Activated naive CD4-positive, alpha-beta T cell treated with Interleukin-2 at 50 U/mL for 16 hours (primary cell): ENCODE measurements at regions not wholly inside any gene's neighbourhood (a gene's known extent, or its start where the extent isn't known, plus 50 kb on each side); places are given as distances from the start of the nearest gene placed in this dataset.
"Not testable (repeated sequence)": the region's sequence is repeated elsewhere in the genome, so short reads cannot be mapped to it uniquely, and the experiment has no call there.

Source experiments
- DNase-seq: peaks from one replicate; pipeline ENCODE4 v3.0.0-alpha.2; 2020

DNA sequence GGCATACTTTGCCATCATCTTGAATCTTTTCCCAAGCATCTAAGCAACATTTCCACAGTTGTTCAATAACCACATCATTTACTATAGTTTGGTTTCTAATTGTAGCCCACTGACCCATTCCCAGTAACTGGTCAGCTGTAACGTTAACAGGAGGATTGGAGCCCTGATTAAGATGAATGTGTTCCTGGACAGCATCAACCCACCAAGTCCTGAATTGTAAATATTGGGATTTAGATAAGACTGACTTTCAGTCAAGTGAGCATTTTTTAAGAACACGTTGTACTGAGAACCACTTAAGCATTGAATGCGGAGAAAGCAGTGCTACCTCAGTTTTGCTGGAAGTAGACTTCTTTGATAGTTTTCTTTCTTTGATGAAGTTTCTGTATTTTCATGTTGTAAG lies 53.3 kb upstream of the ARL4D start:
- DNase-seq = not testable (repeated sequence)

DNA sequence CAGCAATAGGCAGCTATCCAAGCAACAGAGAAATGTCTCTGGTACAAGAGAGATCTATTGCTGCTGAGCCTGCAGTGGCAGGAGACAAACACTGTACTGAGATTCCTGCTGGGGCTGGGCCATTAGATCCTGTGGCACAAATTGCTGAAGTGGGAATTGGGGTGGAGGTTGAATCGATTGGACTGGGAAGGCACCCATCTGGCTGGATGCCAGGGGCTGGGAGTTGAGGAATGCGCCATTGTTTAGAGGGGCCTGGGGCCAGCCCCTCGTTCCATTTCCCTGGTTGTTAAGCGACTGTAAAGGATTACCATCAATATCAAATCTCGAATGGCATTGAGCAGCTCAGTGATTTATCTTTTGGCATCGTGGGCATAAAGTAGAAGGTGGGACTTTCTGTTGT lies 54.1 kb upstream of the ARL4D start:
- DNase-seq = no peak

DNA sequence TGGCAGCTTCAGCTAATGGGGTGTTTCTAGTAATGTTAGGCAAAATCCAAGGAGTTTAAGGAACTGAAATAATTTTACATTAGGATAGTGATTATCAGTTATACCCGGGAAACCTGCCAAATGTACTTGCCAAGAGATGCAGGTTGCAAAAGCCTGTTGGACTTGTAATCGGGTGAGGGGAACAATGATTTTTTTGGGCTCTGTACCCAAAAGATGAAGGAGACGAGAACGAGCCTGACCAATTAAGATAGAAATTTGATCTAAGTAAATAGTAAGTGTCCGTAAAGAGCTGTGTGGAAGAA lies 56.3 kb upstream of the ARL4D start:
- no peak for DNase-seq

DNA sequence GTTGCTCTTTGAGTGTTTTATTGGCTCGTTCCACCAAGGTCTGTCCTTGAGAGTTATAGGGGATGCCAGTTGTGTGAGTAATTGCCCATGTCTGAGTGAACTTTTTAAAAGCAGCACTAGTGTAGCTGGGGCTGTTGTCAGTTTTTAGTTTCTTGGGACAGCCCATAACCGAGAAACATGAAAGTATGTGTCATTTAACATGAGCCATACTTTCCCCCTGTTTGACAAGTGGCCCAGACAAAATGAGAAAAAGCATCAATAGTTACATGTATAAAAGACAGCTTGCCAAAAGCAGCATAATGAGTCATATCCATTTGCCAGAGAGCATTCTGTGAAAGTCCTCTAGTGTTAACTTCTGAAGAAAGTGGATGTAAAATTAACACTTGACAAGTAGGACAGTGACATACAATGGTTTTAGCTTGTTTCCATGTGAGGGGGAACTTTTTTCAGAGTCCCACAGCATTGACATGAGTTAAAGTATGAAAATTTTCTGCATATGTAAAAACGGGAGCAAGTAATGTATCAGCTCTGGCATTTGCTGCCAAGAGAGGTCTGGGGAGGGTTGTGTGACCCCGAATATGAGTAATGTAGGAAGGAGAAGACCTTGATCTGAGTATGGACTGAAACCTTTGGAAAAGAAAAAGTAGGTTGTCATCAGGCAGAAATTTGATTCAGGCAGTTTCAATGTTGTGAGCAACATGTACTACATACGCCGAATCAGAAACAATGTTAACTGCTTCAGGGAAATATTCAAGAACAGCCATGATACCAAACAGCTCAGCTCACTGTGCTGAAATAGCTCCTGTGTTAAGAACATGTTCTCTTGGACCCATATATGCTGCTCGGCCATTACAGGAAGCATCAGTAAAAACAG lies 56.8 kb upstream of the ARL4D start:
- DNase-seq = no peak

DNA sequence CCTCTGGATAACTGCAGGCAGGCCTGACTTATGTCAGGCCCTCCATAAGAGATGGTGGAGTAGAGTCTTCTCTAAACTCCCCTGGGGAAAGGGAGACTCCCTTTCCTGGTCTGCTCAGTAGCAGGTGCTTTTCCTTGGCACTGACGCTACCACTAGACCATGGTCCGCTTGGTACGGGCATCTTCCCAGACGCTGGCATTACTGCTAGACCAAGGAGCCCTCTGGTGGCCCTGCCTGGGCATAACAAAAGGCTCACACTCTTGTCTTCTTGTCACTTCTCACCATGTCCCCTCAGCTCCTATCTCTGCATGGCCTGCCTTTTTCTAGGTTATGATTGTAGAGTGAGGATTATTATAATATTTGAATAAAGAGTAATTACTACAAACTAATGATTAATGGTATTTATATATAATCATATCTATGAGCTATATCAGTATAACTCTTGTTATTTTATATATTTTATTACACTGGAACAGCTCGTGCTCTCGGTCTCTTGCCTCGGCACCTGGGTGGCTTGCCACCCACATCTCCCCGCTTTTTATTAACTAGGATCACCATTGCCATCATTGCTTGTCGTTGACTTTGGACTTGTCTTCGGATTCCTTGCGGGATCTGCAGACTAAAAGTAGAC lies 59.8 kb upstream of the ARL4D start:
- DNase-seq = peak; percentile 70

DNA sequence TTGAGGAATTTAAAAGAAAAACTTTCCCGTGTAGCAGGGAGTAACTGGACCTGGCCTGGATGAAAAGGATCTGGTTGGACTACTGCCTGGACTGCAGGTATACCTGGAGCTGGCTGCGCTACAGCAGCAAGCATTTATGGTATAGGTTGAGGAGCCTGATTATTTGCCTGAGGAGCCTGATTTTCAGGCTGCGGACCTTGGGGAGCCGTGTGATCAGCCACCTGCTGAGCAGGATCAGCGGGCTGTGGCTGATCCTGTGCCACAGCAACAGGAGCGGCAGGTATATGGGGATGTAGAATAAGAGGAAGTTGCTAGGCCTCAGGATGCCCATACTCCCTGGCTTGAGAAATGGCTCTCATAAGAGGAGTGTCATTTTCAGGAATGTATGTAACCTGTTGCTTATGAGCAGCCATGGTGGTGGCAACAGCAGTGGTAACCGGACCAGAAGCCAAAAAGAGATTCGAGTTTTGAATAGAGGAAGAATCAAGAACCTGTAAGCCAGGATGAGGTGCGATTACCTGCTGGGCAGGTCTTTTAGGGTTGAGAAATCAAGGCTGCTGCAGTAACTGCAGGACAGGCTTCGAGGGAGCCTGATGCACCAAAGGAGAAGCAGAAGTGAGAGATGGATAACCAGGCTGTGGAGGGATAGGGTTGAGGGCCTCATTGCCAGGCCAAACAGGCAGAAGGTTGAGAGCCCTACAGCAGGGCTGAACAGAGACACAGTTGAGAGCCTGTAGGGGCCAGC lies 60.9 kb upstream of the ARL4D start:
- DNase-seq = no peak

DNA sequence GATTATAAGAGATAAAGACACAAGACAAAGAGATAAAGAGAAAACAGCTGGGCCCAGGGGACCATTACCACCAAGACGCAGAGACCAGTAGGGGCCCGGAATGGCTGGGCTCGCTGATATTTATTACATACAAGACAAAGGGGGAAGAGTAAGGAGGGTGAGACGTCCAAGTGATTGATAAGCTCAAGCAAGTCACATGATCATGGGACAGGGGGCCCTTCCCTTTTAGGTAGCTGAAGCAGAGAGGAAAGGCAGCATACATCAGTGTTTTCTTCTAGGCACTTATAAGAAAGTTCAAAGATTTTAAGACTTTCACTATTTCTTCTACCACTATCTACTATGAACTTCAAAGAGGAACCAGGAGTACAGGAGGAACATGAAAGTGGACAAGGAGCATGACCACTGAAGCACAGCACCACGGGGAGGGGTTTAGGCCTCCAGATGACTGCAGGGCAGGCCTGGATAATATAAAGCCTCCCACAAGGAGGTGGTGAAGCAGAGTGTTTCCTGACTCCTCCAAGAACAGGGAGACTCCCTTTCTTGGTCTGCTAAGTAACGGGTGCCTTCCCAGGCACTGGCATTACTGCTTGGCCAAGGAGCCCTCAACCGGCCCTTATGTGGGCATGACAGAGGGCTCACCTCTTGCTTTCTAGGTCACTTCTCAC lies 63.9 kb upstream of the ARL4D start:
- no peak for DNase-seq

DNA sequence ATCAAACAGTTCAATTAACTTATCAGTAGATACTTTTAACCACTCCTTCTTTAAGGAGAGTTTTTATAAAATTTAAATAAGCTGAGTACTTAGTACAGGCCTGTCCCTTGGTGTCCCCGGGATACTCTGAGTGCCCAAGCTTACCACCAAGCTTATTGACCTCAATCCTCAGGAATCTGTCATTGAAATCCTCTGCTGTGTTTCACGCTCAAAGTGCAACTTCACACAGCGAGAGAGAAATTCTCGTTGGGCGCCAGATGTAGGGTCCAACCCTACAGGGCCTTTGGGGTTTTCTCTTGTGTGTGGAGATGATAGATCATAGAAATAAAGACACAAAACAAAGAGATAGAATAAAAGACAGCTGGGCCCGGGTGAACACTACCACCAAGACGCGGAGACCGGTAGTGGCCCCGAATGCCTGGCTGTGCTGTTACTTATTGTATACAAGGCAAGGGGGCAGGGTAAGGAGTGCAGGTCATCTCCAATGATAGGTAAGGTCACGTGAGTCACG lies 65.3 kb upstream of the ARL4D start:
- DNase-seq = no peak

DNA sequence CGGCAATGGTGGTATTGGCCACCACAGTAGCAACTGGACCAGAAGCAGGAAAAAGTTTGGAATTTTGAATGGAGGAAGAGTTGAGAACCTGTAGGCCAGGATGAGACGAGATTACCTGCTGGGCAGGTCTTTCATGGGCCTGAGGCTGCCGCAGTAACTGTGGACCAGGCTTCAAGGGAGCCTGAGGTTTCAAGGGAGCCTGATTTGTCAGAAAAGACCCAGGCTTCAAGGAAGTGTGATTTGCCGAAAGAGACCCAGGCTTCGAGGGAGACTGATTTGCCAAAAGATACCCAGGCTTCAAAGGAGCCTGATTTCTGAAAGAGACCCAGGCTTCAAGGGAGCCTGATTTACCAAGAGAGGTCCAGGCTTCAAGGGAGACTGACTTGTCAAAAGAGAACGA lies 66.6 kb upstream of the ARL4D start:
- no peak for DNase-seq

DNA sequence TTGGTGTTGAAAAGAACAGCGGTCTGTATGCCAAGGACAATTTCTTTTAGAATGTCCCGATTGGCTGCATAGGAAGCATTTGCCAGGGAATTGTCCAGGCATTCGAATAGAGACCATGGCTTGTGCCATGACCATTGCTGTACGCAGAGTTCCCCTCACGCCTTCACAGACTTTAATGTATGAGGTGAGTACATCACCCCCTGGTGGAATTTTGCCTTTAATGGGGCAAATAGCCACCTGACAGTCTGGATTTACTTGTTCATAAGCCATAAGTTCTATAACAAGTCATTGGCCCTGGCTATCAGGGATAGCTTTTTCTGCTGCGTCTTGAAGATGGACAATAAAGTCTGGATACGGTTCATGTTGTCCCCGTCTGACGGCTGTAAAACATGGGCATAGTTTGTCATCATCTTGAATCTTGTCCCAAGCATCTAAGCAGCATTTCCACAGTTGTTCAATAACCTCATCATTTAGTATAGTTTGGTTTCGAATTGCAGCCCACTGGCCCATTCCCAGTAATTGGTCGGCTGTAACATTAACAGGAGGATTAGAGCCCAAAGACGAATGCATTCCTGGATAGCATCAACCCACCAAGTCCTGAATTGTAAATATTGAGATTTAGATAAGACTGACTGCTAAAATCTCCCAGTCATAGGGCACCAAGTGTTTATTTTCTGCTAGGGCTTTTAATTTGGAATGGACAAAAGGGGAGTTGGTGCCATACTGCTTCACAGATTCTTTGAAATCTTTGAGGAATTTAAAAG lies 67.7 kb upstream of the ARL4D start:
- DNase-seq = no peak

DNA sequence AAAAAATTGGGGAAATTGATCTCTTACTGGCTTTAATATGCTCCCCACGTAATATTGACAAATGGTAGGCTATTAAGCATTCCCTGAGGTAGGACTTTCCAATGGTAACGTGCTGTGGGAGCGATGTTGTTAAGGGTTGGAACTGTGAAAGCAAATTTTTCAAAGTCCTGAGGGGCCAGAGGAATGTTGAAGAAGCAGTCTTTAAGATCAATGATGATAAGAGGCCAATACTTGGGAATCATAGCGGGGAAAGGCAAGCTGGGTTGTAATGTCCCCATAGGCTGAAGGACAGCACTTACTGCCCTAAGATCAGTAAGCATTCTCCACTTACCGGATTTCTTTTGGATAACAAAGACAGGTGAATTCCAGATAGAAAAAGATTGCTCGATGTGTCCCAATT lies 69.6 kb upstream of the ARL4D start:
- no peak for DNase-seq

DNA sequence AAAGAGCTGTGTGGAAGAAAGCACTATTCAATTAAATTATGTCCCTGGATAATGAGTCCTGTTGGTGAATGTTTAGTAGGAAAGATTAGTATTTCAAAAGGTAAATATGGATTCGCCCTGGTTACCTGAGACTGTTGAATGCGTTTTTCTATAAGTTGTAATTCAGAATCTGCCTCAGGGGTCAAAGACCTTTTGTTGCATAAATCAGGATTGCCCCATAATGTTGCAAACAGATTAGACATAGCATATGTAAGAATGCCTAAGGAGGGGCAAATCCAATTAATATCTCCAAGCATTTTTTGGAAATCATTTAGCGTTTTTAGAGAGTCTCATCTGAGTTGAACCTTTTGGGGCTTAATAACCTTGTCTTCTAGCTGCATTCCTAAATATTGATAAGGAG lies 70.1 kb upstream of the ARL4D start:
- no peak for DNase-seq

DNA sequence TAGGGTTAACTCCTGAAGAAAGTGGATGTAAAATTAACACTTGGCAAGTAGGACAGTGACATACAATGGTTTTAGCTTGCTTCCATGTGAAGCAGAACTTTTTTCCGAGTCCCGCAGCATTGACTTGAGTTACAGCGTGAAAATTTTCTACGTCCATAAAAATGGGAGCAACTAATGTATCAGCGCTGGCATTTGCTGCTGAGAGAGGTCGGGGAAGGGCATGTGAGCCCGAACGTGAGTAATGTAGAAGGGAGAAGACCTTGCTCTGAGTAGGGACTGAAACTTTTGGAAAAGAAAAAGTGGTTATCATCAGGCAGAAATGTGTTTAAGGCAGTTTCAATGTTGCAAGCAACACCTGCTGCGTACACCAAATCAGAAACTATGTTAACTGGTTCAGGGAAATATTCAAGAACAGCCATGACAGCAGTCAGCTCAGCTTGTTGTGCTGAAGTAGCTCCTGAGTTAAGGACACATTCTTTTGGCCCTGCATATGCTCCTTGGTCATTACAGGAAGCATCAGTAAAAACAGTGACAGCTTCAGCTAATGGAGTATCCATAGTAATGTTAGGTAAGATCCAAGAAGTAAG lies 70.9 kb upstream of the ARL4D start:
- DNase-seq = no peak

DNA sequence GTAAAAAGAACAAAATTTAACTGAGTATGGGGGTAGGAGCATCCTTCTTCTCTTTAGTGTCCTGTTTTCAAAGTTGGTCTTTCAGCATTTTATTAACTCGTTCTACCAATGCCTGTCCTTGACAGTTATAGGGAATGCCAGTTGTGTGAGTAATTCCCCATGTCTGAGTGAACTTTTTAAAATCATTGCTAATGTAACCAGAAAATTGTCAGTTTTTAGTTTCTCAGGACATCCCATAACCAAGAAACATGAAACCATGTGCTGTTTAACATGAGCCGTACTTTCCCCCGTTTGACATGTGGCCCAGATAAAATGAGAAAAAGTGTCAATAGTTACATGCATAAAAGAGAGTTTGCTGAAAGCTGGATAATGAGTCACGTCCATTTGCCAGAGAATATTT lies 71.4 kb upstream of the ARL4D start:
- no peak for DNase-seq

DNA sequence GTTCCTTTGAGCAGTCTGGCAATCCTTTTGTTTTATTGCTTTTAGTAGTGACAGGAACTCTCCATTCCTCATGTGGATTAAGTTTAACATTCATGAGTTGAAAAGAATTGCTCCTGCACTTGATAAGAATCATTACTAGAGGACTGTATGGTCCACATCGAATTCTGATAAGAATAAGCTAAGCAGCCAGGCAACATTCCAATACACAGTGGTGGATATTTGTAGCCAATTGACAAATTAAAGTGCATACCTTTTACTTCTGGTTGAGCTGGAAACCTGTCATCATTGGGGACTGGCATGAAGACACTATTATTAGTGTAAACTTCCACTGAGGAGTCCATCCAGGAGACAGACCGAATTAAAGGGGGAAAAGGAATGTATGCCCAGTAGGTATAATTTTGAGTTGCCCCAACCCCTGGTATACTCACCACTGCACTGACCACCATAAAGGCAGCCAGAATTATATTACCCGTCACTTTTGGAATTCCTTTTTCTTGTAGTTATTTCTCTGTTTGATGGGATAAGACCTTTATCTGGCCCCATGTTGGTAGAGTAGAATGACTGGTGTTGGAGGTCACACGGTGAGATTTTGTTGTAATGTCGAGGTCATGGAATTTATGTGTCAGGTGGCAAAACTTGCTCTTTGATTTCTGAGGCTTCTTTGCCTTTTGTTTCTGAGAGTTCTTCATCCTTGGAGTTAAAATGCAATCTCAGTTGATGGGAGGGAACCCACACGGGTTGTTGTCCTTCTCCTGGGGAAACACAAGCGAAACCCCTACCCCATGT lies 72.1 kb upstream of the ARL4D start:
- no peak for DNase-seq

DNA sequence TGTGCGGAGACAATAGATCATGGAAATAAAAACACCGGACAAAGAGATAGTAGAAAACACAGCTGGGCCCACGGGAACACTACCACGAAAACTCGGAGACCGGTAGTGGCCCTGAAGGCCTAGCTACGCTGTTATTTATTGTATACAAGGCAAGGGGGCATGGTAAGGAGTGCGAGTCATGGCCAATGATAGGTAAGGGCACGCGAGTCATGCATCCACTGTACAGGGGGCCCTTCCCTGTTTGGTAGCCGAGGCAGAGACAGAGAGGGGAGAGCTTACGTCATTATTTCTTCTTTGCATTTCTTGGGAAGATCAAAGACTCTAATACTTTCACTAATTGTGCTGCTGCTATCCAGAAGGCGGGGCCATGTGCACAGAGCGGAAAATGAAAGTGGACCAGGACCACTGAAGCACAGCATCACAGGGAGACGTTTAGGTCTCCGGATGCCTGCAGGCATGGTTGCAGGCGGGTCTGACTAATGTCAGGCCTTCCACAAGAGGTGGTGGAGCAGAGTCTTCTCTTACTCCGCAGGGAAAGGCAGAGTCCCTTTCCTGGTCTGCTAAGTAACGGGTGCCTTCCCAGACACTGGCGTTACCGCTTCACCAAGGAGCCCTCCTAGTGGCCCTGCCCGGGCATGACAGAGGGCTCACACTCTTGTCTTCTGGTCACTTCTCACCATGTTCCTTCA lies 74.4 kb upstream of the ARL4D start:
- DNase-seq = no peak

DNA sequence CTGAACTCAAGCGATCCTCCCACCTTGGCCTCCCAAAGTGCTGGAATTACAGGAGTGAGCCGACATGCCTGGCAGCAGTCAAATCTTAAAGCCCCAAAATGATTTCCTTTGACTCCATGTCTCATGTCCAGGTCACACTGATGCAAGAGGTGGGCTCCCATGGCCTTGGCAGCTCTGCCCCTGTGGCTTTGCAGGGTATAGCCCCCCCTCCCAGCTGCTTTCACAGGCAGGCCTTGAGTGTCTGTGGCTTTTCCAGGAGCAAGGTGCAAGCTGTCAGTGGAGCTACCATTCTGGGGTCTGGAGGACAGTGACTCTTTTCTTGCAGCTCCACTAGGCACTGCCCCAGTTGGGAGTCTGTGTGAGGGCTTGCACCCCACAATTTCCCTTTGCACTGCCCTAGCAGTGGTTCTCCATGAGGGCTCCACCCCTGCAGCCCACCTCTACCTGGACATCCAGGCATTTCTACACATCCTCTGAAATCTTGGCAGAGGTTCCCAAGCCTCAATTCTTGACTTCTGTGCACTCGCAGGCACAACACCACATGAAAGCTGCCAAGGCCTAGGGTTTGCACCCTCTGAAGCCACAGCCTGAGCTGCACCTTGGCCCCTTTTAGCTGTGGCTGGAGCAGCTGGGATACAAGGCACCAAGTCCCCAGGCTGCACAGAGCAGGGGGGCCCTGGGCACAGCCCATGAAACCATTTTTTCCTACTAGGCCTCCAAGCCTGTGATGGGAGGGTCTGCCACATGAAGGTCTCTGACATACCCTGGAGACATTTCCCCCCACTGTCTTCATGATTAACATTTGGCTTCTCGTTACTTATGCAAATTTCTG lies 79.3 kb upstream of the ARL4D start:
- no peak for DNase-seq

DNA sequence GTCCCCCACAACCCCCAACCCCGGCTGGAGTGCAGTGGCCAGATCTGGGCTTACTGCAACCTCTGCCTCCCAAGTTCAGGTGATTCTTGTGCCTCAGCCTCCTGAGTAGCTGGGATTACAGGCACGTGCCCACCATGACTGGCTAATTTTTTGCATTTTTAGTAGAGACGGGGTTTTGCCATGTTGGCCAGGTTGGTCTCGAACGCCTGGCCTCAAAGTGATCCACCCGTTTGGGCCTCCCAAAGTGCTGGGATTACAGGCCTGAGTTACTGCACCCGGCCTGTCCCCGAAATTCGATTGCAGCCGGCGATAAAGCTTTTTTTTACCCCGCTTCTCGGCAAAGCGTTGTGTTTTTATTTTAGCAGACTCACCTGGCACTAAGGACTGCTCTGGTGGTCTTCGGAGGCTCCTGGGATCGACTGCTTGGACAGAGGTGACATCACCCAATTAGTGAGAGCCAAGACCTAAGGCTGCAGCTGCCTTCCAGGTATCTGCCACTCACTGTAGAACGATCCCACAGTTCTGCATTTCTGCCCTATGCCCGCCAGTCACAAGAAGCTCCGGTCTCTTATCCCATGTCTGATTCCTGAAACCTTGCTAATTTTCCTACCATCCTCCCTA lies 82.2 kb upstream of the ARL4D start:
- peak; percentile 14 for DNase-seq

DNA sequence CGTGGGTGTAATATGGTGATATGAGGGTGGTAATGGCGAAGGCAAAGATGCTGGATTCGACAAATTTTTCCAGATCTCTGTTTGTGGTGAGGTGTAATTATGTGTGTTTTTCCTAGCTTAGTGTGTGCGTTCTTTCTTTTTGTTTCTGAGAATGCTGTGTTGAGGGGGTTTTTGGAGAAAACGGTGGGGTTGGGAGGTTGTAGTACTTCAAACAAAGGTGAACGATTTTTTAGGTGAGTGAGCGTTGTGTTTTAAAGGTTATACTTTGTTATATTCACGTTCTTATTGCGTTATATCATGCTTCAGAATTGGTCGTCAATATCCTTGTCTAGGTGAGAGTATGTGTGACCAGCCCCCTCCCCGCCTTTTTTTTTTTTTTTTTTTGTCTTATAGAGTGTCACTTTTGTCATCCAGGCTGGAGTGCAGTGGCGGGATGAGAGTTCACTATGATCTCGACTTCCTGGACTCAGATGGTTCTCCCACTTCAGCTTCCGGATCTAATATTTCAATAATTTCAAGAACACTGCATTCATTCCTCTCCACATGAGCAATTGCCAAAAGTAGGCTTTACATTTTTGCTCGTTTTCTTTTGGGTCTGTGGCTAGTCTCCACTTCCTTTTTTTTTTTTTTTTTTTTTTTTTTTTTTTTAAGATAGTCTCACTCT lies 82.2 kb upstream of the RNU2-1 start:
- no peak for DNase-seq
